ENCODE measurements at regions not wholly inside any gene's neighbourhood (a gene's known extent, or its start where the extent isn't known, plus 50 kb on each side); places are given as distances from the start of the nearest gene placed in this dataset.

DNA sequence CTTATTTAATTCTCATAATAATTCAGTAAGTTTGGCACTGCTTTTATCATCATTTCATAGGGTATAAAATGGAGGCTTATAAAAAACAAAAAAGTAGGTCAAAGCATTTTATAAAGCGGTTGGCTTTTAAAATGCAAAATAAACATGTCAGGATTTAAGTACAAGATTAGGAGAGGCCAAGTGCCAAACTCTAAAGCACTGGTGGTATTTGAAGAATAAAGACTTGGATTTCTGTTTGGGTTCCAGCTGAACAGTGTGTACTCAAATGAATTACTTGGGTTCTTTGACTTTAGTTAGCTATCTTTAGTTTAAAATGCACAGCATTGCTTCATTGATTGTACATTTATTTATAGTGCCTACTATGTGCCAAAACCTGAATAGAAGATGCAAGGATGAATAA, 966.6 kb upstream of the SEL1L start (continued):
- TF ChIP-seq REST (IDR thresholded peaks at IDR 0.05; ENCODE audit: unreplicated experiment) (no peak), CREB1 (CRISPR knock-in tag; IDR thresholded peaks at IDR 0.05; ENCODE audit: low read depth) (no peak)

DNA sequence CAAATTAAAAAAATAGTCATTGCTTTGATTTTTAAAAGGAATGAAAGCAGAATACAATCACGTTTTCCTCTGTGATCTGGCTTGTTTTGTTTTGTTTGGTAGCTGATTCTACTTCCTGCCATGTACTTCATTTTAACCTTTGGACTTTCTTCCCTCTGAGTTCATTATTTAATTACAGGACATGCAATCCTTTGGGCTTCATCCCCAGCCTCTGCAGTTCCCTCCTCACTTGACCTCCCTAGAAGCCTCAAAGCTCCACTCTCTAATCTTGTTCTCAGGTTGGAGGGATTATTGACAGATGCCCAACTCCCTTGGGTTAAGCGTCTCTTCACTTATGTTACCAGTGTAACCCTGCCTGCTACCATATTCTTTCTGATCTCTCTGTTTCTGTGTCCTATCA, 967.9 kb upstream of the SEL1L start:
- peaks cover 4% of the 10 kb centered on the region for H3K27me3 Mint-ChIP-seq (ENCODE audit: insufficient read depth, low read depth, poor library complexity)
- no peak overlapping the region for H2AFZ ChIP-seq
- no peaks in the 10 kb centered on the region for H3K79me2 ChIP-seq (replicated peaks; ENCODE audit: insufficient read depth)
- H3K4me2 ChIP-seq, result no peak overlapping the region
- no peak overlapping the region for H3K4me3 ChIP-seq
- ATAC-seq (no peak), DNase-seq (ENCODE audit: low spot score) (no peak)
- H3K9me2 ChIP-seq (ENCODE audit: insufficient read depth), result peaks cover 5% of the 10 kb centered on the region; the same call in 1 of the 2 replicates
- H4K20me1 ChIP-seq (replicated peaks; ENCODE audit: insufficient read depth), result no peaks in the 10 kb centered on the region
- H3K27ac Mint-ChIP-seq, result no peak overlapping the region
- H3F3A ChIP-seq (replicated peaks; ENCODE audit: low read depth), result no peaks in the 10 kb centered on the region
- no peak overlapping the region for H3K4me3 Mint-ChIP-seq
- peaks cover 84% of the 10 kb centered on the region for H3K9me3 Mint-ChIP-seq
- no peaks in the 10 kb centered on the region for H3K36me3 ChIP-seq (ENCODE audit: insufficient read depth)
- H3K36me3 Mint-ChIP-seq (ENCODE audit: low read depth), result peaks cover 14% of the 10 kb centered on the region
- H3K27me3 ChIP-seq (ENCODE audit: insufficient read depth), result no peaks in the 10 kb centered on the region
- no peaks in the 10 kb centered on the region for H3K4me1 Mint-ChIP-seq
- no peaks in the 10 kb centered on the region for H3K4me1 ChIP-seq (ENCODE audit: insufficient read depth)
- no peak overlapping the region for H3K27ac ChIP-seq (ENCODE audit: low read depth)
- TF ChIP-seq EZH2phosphoT487 (IDR thresholded peaks at IDR 0.05; ENCODE audit: unreplicated experiment), result no peak
- TF ChIP-seq ZNF114 (CRISPR knock-in tag; IDR thresholded peaks at IDR 0.05), result no peak
- no peak for TF ChIP-seq NANOG (IDR thresholded peaks at IDR 0.05; ENCODE audit: borderline replicate concordance)
- TF ChIP-seq CTCF (conservative IDR thresholded peaks at IDR 0.05; ENCODE audit: low read depth in 2 of 2), result no peak
- TF ChIP-seq REST (IDR thresholded peaks at IDR 0.05; ENCODE audit: unreplicated experiment), result no peak
- TF ChIP-seq STAT1 (IDR thresholded peaks at IDR 0.05; ENCODE audit: unreplicated experiment), result no peak
- TF ChIP-seq ETS1 (IDR thresholded peaks at IDR 0.05), result no peak
- no peak for TF ChIP-seq JUNB (IDR thresholded peaks at IDR 0.05; ENCODE audit: unreplicated experiment)
- no peak for TF ChIP-seq EZH2 (IDR thresholded peaks at IDR 0.05; ENCODE audit: low read depth, unreplicated experiment)

Data from GM23338 (cell line).